GM18508 (cell line): ENCODE measurements at regions not wholly inside any gene's neighbourhood (a gene's known extent, or its start where the extent isn't known, plus 50 kb on each side); places are given as distances from the start of the nearest gene placed in this dataset.

Source experiments
- ATAC-seq: cut with Tn5 transposase; IDR thresholded peaks from one replicate; pipeline ENCODE4 v1.9.1; 2021; ENCODE audit warnings: moderate number of reproducible peaks; ENCODE audit not compliant: insufficient read depth, unreplicated experiment

DNA sequence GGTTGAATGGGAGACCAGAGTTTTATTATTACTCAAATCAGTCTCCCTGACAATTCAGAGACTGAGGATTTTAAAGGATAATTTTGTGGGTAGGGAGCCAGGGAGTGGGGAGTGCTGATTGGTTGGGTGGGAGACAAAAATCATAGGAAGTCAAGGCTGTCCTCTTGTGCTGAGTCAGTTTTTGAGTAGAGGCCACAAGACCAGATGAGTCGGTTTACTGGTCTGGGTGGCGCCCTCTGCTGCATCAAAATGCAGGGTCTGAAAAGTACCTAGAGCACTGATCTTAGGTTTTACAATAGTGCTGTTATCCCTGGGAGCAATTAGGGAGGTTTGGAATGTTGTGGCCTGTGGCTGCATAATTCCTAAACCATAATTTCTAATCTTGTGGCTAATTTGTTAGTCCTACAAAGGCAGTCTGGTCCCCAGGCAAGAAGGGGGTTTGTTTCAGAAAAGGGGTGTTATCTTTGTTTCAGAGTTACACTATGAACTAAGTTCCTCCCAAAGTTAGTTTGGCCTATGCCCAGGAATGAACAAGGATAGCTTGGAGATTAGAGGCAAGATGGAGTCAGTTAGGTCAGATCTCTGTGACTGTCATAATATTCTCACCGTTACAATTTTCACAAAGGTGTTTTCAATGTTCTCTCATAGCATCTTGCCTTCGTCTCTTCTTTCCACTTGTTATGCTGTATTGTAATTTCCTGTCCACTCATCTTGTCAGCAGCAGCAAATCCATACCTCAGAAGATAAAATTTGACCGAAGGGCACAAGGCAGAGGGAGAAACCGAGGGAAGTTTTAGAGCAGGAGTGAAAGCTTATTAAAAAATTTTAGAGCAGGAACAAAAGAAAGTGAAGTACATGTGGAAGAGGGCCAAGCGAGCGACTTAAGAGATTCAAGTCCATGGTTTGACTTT, 59.2 kb upstream of the CLINT1 start:
- no peak for ATAC-seq

DNA sequence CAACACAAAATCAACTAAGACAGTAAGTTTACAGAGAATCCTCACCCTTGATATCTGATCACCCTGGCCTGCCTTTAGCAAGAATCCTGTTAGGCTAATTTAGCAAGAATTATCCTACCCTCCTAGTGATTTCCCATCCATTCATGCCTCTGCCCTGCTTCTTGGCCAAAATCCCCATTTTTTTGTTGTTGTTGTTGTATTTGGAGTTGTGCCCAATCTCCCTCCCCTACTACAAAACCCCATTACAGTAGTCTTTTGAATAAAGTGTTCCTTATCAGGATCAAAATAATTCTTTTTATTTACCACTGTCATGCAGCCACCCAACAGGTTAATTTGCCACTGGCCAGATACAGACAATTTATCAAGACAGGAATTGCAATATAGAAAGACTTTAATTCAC, 58.5 kb upstream of the CLINT1 start:
- ATAC-seq, result no peak

DNA sequence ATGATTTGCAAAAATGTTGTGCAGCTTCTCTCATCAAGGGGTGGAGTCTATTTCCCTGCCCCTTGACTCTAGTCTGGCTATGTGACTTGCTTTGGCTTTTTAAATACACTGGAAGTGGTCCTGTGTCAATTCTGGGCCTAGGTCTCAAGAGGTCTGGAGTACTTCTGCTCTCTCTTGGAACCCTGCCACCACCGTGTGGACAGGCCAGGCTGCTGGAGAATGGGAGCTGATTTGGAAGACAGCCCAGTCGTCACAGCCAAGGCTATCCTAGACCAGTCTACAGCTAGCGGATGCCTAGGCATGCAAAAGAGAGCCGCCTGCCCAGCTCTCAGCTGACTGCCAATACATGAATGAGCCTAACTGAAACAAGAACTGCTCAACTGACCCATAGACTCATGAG, 56.7 kb upstream of the CLINT1 start:
- no peak for ATAC-seq

DNA sequence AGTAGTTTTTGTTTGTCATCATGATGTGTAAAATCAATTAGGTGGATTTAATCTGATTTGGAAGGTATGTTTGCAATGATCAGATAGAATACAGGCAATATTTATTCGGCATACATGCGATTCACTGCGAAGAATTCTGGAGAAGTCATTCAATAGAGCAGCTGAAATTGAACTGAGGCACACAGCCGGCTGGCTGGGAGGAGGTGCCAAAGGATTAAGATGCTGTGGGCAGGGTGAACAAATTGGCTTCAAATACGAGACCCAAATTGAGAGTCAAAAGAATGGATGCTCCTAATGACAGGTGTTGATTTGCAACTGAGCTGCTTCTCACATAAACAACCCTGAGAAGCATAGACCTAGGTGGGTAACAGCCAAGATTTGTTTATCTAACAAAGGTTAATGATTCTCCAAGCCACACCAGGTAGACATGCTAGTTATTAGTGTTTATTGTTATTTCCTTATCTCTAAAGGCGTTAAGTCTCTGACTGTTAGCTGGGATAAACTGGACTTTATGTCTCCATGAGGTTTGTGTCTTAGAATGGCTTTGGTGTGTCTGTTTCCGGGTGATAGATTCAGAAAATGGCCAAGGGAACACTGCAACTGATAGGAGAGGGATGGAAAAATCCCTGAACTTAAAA, 55.3 kb upstream of the CLINT1 start:
- no peak for ATAC-seq

DNA sequence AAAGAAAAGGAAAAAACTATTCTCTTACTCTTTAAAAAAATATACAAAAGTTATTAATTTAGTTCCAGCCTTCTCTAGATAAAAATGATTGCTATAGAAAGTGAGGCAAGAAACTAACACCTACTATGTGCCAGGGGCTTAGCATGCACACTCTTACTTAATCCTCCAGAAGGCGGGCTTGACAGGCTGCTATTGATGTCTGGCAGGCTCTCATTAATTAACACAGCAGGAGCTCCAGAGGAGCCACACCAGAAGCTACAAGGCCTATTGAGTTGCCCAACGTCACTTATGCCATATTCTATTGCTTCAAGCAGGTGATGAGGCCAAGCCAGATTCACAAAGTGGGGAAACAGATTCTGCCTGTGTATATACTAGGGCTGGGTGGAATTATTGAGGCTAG, 54.6 kb upstream of the CLINT1 start:
- no peak for ATAC-seq

DNA sequence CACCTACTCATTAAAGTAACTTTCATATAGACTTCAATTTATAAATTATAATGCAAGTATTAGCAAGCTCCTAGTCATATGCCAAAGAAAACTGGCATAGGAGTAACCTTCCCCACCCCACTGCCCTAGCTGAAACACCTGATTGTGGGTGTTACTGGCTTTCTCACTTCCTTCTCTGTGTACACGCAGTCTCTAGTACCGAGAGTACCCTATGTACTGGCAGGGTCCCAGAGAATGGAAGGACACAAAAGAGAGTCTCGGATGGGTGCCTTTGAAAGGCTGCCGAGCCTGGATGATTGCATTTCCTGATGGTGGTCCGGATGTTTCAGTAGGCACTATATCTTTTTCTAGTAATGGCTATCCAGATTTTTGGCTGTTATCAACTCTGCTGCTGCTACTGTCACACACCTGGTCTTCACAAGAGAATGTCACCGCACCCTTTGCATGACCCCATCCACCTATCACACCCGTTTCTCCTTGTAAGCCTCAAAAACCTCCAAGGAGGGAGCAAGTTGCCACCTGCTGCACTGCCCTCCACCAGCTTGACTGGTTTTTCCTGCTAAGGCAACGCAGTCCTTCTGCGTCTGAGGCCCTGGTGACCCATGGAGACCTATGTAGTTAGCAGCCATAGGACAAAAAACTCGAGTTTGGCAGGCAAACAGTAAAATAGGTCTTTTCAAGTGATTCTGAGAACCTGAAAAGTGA, 53.8 kb upstream of the CLINT1 start:
- peak; percentile 80 for ATAC-seq

DNA sequence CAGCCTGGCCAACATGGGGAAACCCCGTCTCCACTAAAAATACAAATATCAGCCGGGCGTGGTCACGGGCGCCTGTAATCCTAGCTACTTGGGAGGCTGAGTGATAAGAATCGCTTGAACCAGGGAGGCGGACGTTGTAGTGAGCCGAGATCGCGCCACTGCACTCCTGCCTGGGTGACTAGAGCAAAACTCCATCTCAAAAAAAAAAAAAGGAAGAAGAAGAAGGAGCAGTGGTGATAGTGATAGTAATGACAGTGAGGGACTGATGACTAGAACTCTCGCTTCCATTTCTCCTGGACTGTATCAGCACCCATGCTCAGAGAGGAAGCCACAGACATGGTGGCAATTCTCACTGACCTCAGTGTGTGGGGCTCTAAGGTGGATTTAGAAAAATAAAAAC, 52.6 kb upstream of the CLINT1 start:
- no peak for ATAC-seq
